Smooth muscle cell (in vitro differentiated cells): ENCODE measurements at regions not wholly inside any gene's neighbourhood (a gene's known extent, or its start where the extent isn't known, plus 50 kb on each side); places are given as distances from the start of the nearest gene placed in this dataset.
A peak's percentile ranks its signal among the peaks of the same experiment; 100 is the strongest.

Source experiments
- DNase-seq: peaks from one replicate; lab custom pipeline; 2025; ENCODE audit not compliant: unreplicated experiment; lab: John Stamatoyannopoulos, UW
- H2AFZ ChIP-seq: fragments of 200-600 bp; sonication (generic); 2 replicates; pipeline ENCODE4 v1.6.0; 2016; ENCODE audit warnings: antibody characterized with exemption, low read depth, mild to moderate bottlenecking
- H3F3A ChIP-seq: fragments of 200-600 bp; sonication (generic); 2 replicates; pipeline ENCODE4 v1.6.0; 2017; ENCODE audit warnings: antibody characterized with exemption, low read depth
- H3K27ac ChIP-seq: fragments of 200-600 bp; sonication (generic); 2 replicates; pipeline ENCODE4 v1.5.1; 2016; ENCODE audit warnings: low read depth, mild to moderate bottlenecking
- H3K27me3 ChIP-seq: fragments of 200-600 bp; sonication (generic); 2 replicates; pipeline ENCODE4 v1.6.1; 2016; ENCODE audit warnings: low read depth, mild to moderate bottlenecking
- H3K36me3 ChIP-seq: fragments of 200-600 bp; sonication (generic); 2 replicates; pipeline ENCODE4 v1.5.1; 2016; ENCODE audit warnings: low read depth
- H3K4me1 ChIP-seq: fragments of 200-600 bp; sonication (generic); 2 replicates; pipeline ENCODE4 v1.5.1; 2016; ENCODE audit warnings: low read depth
- H3K4me2 ChIP-seq: fragments of 200-600 bp; sonication (generic); 2 replicates; pipeline ENCODE4 v1.6.0; 2016; ENCODE audit warnings: mild to moderate bottlenecking
- H3K4me3 ChIP-seq: fragments of 200-600 bp; sonication (generic); 2 replicates; pipeline ENCODE4 v1.5.1; 2016; ENCODE audit warnings: mild to moderate bottlenecking
- H3K79me2 ChIP-seq: fragments of 200-600 bp; sonication (generic); 2 replicates; pipeline ENCODE4 v1.6.0; 2016; ENCODE audit warnings: low read depth, mild to moderate bottlenecking
- H3K9ac ChIP-seq: fragments of 200-600 bp; sonication (generic); 2 replicates; pipeline ENCODE4 v1.6.0; 2016; ENCODE audit warnings: low read depth
- H3K9me3 ChIP-seq: fragments of 200-600 bp; sonication (generic); replicated peaks from 2 replicates; pipeline ENCODE4 v1.5.1; 2016; ENCODE audit warnings: low read depth
- H4K20me1 ChIP-seq: fragments of 200-600 bp; sonication (generic); 2 replicates; pipeline ENCODE4 v1.6.0; 2016; ENCODE audit warnings: low read depth
- CTCF ChIP-seq: fragments of 200-600 bp; sonication (generic); IDR thresholded peaks from 2 replicates; pipeline ENCODE4 v1.5.1; 2017; ENCODE audit warnings: borderline replicate concordance, mild to moderate bottlenecking, antibody characterized with exemption; ENCODE audit not compliant: insufficient read depth, poor library complexity, severe bottlenecking
- WGBS: methylation state at CpG from one replicate; pipeline ENCODE4 v1.1.7; 2016; ENCODE audit warnings: low lambda C conversion rate; 5-methylcytosine and 5-hydroxymethylcytosine counted together

DNA sequence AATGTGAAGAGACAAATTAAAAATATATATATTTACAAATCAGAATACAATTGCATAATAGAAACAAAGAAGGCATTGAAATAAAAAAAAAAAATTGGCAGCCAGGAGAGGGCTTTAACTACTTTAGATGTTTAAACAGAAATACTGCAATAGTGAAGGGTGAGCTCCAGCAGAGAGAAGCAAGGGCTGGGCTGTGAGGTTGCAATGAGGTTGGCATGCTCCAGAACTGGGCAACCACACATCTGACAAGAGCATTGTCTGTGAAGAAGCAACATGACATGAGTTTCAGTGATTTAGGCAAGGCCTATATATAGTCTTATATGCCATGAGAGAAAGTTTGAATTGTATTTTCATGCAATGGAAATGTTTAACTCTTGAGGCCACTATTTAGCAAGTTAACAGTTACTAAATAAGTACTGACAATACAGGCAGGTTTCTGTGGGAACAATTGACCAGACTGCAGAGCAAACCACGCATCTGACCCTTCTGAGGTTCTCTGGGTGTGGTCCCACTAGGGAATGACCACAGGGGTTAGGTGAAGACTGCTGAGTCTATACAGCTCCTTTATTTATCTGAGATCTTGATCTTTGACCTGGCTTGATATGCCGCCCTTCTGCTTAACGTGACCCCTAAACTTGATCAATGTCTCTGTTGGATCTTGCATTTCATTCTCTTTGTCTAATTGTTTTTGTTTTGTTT lies 354.2 kb upstream of the PIK3C3 start:
- no peak overlapping the region for H3K9ac ChIP-seq
- H3K4me2 ChIP-seq = no peak overlapping the region
- H3K27ac ChIP-seq = no peak overlapping the region
- no peak overlapping the region for H3K4me3 ChIP-seq
- TF ChIP-seq CTCF = no peak
- no peaks in the 10 kb centered on the region for H4K20me1 ChIP-seq
- peaks cover 7% of the 10 kb centered on the region for H3K4me1 ChIP-seq
- no peaks in the 10 kb centered on the region for H3K9me3 ChIP-seq
- H3K27me3 ChIP-seq = no peaks in the 10 kb centered on the region
- DNase-seq = no peak
- no peaks in the 10 kb centered on the region for H3K79me2 ChIP-seq
- no peaks in the 10 kb centered on the region for H3K36me3 ChIP-seq
- H2AFZ ChIP-seq = no peak overlapping the region
- WGBS = 98% methylated on average over 3 of the region's 3 CpGs
- H3F3A ChIP-seq = peaks cover 10% of the 10 kb centered on the region

- WGBS = 46% methylated on average over 3 of the region's 3 CpGs
- H3K27me3 ChIP-seq = no peaks in the 10 kb centered on the region
- H3K4me2 ChIP-seq = no peak overlapping the region
Measured at GRCh38 chr18:41599466-41599865, 355.6 kb upstream of the PIK3C3 start.

GRCh38 chr18:41594582-41594981 lies 360.5 kb upstream of the PIK3C3 start:
- WGBS = 78% methylated on average over 3 of the region's 3 CpGs
- Histone ChIP-seq H3K4me2 (no peak overlapping the region), H3K27ac (no peak overlapping the region), H3K36me3 (no peaks in the 10 kb centered on the region), H3K4me3 (no peak overlapping the region), H3K9ac (no peak overlapping the region), H3K27me3 (no peaks in the 10 kb centered on the region), H3F3A (no peaks in the 10 kb centered on the region), H2AFZ (no peak overlapping the region), H3K4me1 (no peaks in the 10 kb centered on the region), H3K9me3 (no peaks in the 10 kb centered on the region), H3K79me2 (no peaks in the 10 kb centered on the region), H4K20me1 (no peaks in the 10 kb centered on the region)
- no peak for DNase-seq
- TF ChIP-seq CTCF = no peak

More at GRCh38 chr18:41599466-41599865, 355.6 kb upstream of the PIK3C3 start:
- Histone ChIP-seq H3F3A (peaks cover 10% of the 10 kb centered on the region), H3K9ac (no peak overlapping the region), H4K20me1 (no peaks in the 10 kb centered on the region), H3K27ac (no peak overlapping the region), H3K79me2 (no peaks in the 10 kb centered on the region), H3K4me3 (no peak overlapping the region), H3K9me3 (no peaks in the 10 kb centered on the region), H3K4me1 (peaks cover 7% of the 10 kb centered on the region), H3K36me3 (no peaks in the 10 kb centered on the region), H2AFZ (no peak overlapping the region)
- no peak for TF ChIP-seq CTCF
- no peak for DNase-seq

DNA sequence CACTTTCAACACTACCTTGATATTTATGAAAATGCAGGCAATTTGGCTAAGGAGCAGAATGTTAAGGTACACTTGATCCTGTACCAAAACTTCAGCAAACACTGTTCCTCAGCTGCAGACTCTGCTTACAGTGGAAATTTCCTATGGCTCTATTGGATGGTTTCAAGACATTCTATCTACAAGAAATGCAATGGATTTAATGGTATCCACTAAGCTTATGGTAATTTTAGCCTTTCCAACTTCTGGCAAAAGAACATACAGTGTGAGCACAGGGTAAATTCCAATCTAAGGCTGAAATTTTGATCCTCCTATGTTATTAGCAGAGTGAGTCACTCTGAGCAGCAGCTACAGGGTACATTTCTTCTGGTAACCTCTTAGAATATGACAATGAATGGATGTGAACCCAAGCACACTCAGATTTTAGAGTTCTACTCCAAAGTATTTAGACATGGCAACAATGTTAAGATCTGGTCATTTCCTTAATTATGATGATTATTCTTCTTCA lies 361.8 kb upstream of the PIK3C3 start:
- Histone ChIP-seq H3K36me3 (no peaks in the 10 kb centered on the region), H3F3A (no peaks in the 10 kb centered on the region), H3K4me2 (peak overlapping the region; percentile 3), H2AFZ (no peak overlapping the region), H3K9me3 (no peaks in the 10 kb centered on the region), H4K20me1 (no peaks in the 10 kb centered on the region), H3K27me3 (no peaks in the 10 kb centered on the region), H3K4me1 (no peaks in the 10 kb centered on the region), H3K9ac (no peak overlapping the region), H3K27ac (no peak overlapping the region), H3K79me2 (no peaks in the 10 kb centered on the region), H3K4me3 (no peak overlapping the region)
- no peak for DNase-seq
- no peak for TF ChIP-seq CTCF
